Central memory CD8-positive, alpha-beta T cell (primary cell): ENCODE measurements at regions not wholly inside any gene's neighbourhood (a gene's known extent, or its start where the extent isn't known, plus 50 kb on each side); places are given as distances from the start of the nearest gene placed in this dataset.

ENCODE experiments used
- ATAC-seq: fragments of 150-1000 bp; cut with Tn5 transposase; replicated peaks from 2 replicates; pipeline ENCODE4 v1.10.0; 2022; ENCODE audit warnings: mild to moderate bottlenecking, moderate FRiP score, moderate number of reproducible peaks; ENCODE audit not compliant: poor library complexity, severe bottlenecking; ENCODE audit errors: extremely low read depth
- DNase-seq, 2 donors: peaks; one replicate each; pipeline ENCODE4 v3.0.0; 2021; ENCODE audit warnings: low spot score in 2 of 2
- H3K27ac Mint-ChIP-seq: one replicate; pipeline ENCODE4 v1.8.0; 2022; ENCODE audit warnings: low read depth, mild to moderate bottlenecking, moderate library complexity, mixed read lengths
- H3K27me3 Mint-ChIP-seq: one replicate; pipeline ENCODE4 v1.8.0; 2022; ENCODE audit warnings: mixed read lengths
- H3K36me3 Mint-ChIP-seq: one replicate; pipeline ENCODE4 v1.8.0; 2022; ENCODE audit warnings: mild to moderate bottlenecking, moderate library complexity, mixed read lengths; ENCODE audit not compliant: insufficient read depth
- H3K4me1 Mint-ChIP-seq: one replicate; pipeline ENCODE4 v1.8.0; 2022; ENCODE audit warnings: mixed read lengths
- H3K4me3 Mint-ChIP-seq: one replicate; pipeline ENCODE4 v1.8.0; 2022; ENCODE audit warnings: mild to moderate bottlenecking, moderate library complexity, mixed read lengths
- H3K9me3 Mint-ChIP-seq: one replicate; pipeline ENCODE4 v1.8.0; 2022; ENCODE audit warnings: mixed read lengths

GRCh38 chr9:82208741-82209450 is 220.3 kb downstream of the SPATA31D1 start:
- Mint-ChIP-seq H3K4me1 (no peaks in the 10 kb centered on the region), H3K9me3 (peaks cover 37% of the 10 kb centered on the region), H3K36me3 (no peaks in the 10 kb centered on the region), H3K27ac (no peak overlapping the region), H3K4me3 (no peak overlapping the region), H3K27me3 (no peaks in the 10 kb centered on the region)
- ATAC-seq (no peak), DNase-seq (no peak)

DNA sequence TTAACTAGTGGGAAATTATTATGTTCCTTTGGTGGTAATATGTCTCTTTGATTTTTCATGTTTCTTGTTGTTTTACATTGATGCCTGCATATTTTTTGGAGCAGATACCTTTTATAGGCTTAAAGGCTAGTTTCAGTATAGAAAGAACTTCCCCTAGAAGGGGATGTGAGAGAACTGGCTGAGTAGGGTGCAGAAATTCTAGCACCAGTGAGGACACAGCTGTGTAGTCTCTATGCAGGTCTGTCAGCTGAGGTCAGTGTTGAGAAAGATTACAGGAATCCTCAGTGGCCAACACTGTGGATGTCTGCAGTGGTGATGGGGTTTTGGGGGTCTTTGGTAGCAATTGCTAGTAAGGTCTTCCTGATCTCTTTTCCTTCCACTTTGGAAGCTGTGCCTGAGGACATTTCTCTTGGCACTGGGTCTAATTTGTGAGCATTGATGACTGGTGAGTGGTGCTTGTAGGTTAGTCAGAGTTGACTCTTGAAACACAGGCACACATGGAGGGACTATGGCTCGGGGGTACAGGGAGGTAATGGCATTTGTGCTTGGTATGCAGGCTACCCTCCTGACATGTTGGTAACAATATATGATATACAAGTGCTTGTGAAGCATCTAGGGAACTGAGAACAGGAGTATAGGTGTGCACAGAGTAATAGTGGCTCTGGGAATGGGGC is 221.4 kb downstream of the SPATA31D1 start:
- ATAC-seq (no peak), DNase-seq (no peak)
- H3K4me1 Mint-ChIP-seq, result no peaks in the 10 kb centered on the region
- no peaks in the 10 kb centered on the region for H3K27me3 Mint-ChIP-seq
- no peak overlapping the region for H3K27ac Mint-ChIP-seq
- H3K4me3 Mint-ChIP-seq, result no peak overlapping the region
- no peaks in the 10 kb centered on the region for H3K36me3 Mint-ChIP-seq
- peaks cover 37% of the 10 kb centered on the region for H3K9me3 Mint-ChIP-seq

DNA sequence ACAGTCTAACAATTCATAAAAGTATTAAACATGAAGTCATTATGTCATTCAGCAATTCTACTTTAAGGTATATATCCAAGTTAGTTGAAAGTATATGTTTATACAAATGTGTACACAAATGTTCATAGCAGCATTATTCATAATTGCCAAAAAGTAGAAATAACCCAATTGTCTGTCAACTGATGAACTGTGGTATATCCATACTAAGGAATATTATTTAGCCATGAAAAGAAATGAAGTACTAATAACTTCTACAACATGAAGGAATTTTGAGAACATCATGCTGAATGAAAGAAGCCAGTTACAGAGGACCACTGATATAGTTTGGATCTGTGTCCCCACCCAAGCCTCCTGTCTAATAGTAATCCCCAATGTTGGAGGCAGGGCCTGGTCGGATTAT is 224.3 kb downstream of the SPATA31D1 start:
- no peaks in the 10 kb centered on the region for H3K4me1 Mint-ChIP-seq
- H3K4me3 Mint-ChIP-seq, result no peak overlapping the region
- no peak for DNase-seq
- H3K27ac Mint-ChIP-seq, result no peak overlapping the region
- peaks cover 20% of the 10 kb centered on the region for H3K9me3 Mint-ChIP-seq
- no peaks in the 10 kb centered on the region for H3K27me3 Mint-ChIP-seq
- H3K36me3 Mint-ChIP-seq, result no peaks in the 10 kb centered on the region
- ATAC-seq, result no peak

GRCh38 chr9:82216435-82216834 is 227.9 kb downstream of the SPATA31D1 start:
- Mint-ChIP-seq H3K27me3 (no peaks in the 10 kb centered on the region), H3K4me3 (no peak overlapping the region), H3K9me3 (peaks cover 9% of the 10 kb centered on the region), H3K27ac (no peak overlapping the region), H3K36me3 (no peaks in the 10 kb centered on the region), H3K4me1 (no peaks in the 10 kb centered on the region)
- ATAC-seq, result no peak
- DNase-seq, result no peak

- DNase-seq, result no peak
- no peaks in the 10 kb centered on the region for H3K27me3 Mint-ChIP-seq
- peaks cover 24% of the 10 kb centered on the region for H3K9me3 Mint-ChIP-seq
- H3K4me3 Mint-ChIP-seq, result no peak overlapping the region
- H3K36me3 Mint-ChIP-seq, result no peaks in the 10 kb centered on the region
- no peaks in the 10 kb centered on the region for H3K4me1 Mint-ChIP-seq
- no peak overlapping the region for H3K27ac Mint-ChIP-seq
- ATAC-seq, result no peak
Measured at GRCh38 chr9:82223442-82223841, 234.9 kb downstream of the SPATA31D1 start.

DNA sequence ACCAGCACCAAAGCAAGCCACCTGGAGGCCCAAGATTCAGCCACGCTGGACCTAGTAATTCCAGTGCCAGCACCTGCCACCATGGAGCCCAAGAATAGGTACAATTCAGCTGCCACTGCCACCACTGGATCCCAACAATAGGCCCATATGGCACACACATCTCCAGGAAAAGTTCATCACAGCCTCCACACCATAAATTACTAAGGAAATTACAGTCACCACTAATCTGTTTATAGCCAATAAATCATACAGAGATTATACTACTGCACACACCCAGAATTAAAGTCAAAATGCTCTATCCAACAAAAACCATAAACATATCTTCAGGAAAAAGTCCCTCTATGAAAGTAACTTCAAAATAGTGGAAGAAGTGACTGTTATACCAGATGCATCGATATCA is 242.8 kb downstream of the SPATA31D1 start:
- peaks cover 31% of the 10 kb centered on the region for H3K9me3 Mint-ChIP-seq
- ATAC-seq, result no peak

GRCh38 chr9:82234160-82234943 is 245.8 kb downstream of the SPATA31D1 start:
- Mint-ChIP-seq H3K9me3 (peaks cover 23% of the 10 kb centered on the region), H3K27me3 (no peaks in the 10 kb centered on the region), H3K4me1 (no peaks in the 10 kb centered on the region), H3K36me3 (peaks cover 2% of the 10 kb centered on the region), H3K27ac (no peak overlapping the region), H3K4me3 (no peak overlapping the region)
- no peak for ATAC-seq
- DNase-seq, result no peak

More for the DNA sequence above, 242.8 kb downstream of the SPATA31D1 start:
- DNase-seq, result no peak
- no peaks in the 10 kb centered on the region for H3K27me3 Mint-ChIP-seq
- H3K4me1 Mint-ChIP-seq, result no peaks in the 10 kb centered on the region
- H3K4me3 Mint-ChIP-seq, result no peak overlapping the region
- H3K36me3 Mint-ChIP-seq, result peaks cover 2% of the 10 kb centered on the region
- no peak overlapping the region for H3K27ac Mint-ChIP-seq

DNA sequence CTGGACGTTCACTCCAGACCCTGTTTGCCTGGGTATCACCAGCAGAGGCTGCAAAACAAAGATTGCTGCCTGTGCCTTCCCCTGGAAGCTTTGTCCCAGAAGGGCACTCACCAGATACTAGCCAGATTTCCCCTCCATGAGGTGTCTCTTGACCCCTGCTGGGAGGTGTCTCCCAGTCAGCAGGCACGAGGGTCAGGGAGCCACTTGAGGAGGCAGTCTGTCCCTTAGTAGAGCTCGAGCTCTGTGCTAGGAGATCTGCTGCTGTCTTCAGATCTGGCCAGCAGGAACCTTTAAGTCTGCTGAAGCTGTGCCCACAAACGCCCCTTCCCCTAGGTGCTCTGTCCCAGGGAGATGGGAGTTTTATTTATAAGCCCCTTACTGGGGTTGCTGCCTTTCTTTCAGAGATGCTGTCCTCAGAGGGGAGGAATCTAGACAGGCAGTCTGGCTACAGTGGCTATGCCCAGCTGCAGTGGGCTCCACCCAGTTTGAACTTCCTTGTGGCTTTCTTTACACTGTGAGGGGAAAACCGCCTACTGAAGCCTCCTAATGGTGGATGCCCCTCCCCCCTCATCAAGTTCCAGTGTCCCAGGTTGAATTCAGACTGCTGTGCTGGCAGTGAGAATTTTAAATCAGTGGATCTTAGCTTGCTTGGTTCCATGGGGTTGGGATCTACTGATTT is 253.9 kb downstream of the SPATA31D1 start:
- ATAC-seq, result no peak
- no peak for DNase-seq
- H3K27ac Mint-ChIP-seq, result no peak overlapping the region
- H3K9me3 Mint-ChIP-seq, result peaks cover 28% of the 10 kb centered on the region
- no peaks in the 10 kb centered on the region for H3K27me3 Mint-ChIP-seq
- peaks cover 2% of the 10 kb centered on the region for H3K36me3 Mint-ChIP-seq
- no peak overlapping the region for H3K4me3 Mint-ChIP-seq
- H3K4me1 Mint-ChIP-seq, result no peaks in the 10 kb centered on the region

DNA sequence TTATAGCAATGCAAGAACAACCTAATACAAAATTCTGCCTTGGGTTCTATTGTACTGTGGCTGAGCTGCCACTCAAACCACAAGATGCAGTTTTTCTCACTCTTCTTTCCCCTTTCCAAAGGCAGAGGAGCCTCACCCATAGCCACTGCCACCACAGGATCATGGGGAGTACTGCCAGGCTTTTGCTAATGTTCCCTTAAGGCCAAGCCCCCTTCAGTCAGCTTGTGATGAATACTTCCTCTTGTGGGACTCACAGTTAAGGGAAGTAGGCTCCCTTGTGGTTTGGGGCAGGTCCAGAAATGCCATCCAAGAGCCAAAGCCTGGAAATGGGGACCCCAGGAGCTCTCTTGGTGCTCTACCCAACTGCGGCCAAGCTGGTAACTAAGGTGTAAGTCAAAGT is 258.7 kb downstream of the SPATA31D1 start:
- no peaks in the 10 kb centered on the region for H3K27me3 Mint-ChIP-seq
- H3K27ac Mint-ChIP-seq, result no peak overlapping the region

DNA sequence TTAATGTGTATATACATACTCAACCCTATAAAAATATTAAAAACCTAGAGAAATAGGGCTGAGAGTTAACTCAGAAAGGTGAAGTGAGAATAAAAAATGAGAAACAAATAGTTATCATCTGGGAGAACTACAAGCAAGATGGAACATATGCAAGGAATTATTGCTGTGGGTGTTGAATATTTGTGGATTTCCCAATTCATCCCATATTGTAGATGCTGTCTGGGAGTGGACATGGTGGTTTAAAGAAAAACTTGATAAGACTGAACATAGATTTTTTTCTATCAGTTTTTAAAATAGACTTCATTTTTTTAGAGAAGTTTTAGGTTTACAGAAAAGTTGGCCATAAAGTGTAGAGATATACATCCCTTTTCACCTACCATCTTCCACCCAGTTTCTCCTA is 263.5 kb downstream of the SPATA31D1 start:
- Mint-ChIP-seq H3K9me3 (peaks cover 6% of the 10 kb centered on the region), H3K27ac (no peak overlapping the region)
- no peak for ATAC-seq

More for the DNA sequence above, 258.7 kb downstream of the SPATA31D1 start:
- no peak overlapping the region for H3K4me3 Mint-ChIP-seq
- DNase-seq (no peak), ATAC-seq (no peak)
- no peaks in the 10 kb centered on the region for H3K4me1 Mint-ChIP-seq
- H3K9me3 Mint-ChIP-seq, result peaks cover 11% of the 10 kb centered on the region
- H3K36me3 Mint-ChIP-seq, result peaks cover 2% of the 10 kb centered on the region

GRCh38 chr9:82254646-82255367 is 266.2 kb downstream of the SPATA31D1 start:
- no peak overlapping the region for H3K4me3 Mint-ChIP-seq
- no peaks in the 10 kb centered on the region for H3K36me3 Mint-ChIP-seq
- DNase-seq (no peak), ATAC-seq (no peak)
- no peak overlapping the region for H3K27ac Mint-ChIP-seq
- no peaks in the 10 kb centered on the region for H3K9me3 Mint-ChIP-seq
- no peaks in the 10 kb centered on the region for H3K4me1 Mint-ChIP-seq
- H3K27me3 Mint-ChIP-seq, result no peaks in the 10 kb centered on the region

More for the DNA sequence above, 263.5 kb downstream of the SPATA31D1 start:
- no peaks in the 10 kb centered on the region for H3K27me3 Mint-ChIP-seq
- no peak overlapping the region for H3K4me3 Mint-ChIP-seq
- no peaks in the 10 kb centered on the region for H3K36me3 Mint-ChIP-seq
- no peak for DNase-seq
- no peaks in the 10 kb centered on the region for H3K4me1 Mint-ChIP-seq
